Small intestine (tissue), 7 donors: ENCODE measurements at regions not wholly inside any gene's neighbourhood (a gene's known extent, or its start where the extent isn't known, plus 50 kb on each side); places are given as distances from the start of the nearest gene placed in this dataset.

Experiments used
- DNase-seq, 2 donors: peaks; one replicate each; pipeline versions ENCODE4 v3.0.0 to v3.0.0-alpha.2; 2013
- FAIRE-seq: peaks from 2 replicates; lab custom pipeline; 2012; peaks lifted over from hg19 to GRCh38; lab: Jason Lieb, UNC
- H3K27ac ChIP-seq, 3 donors: one replicate each; pipeline ENCODE4 v1.5.1; 2013; ENCODE audit warnings: low read length in 2 of 3, mild to moderate bottlenecking in 2 of 3, control low read depth in 1 of 3, inconsistent platforms in 1 of 3, low read depth in 1 of 3, moderate library complexity in 1 of 3
- H3K27me3 ChIP-seq, 3 donors: one replicate each; pipeline ENCODE4 v1.6.1; 2013; ENCODE audit warnings: low read length in 3 of 3, inconsistent platforms in 1 of 3; ENCODE audit not compliant: control insufficient read depth in 3 of 3, insufficient read depth in 3 of 3
- H3K36me3 ChIP-seq, 3 donors: one replicate each; pipeline ENCODE4 v1.6.1; 2013; ENCODE audit warnings: low read length in 3 of 3, inconsistent platforms in 1 of 3, low read depth in 1 of 3, mild to moderate bottlenecking in 1 of 3, moderate library complexity in 1 of 3; ENCODE audit not compliant: control insufficient read depth in 3 of 3, insufficient read depth in 2 of 3
- H3K4me1 ChIP-seq, 3 donors: one replicate each; pipeline ENCODE4 v1.6.1; 2013; ENCODE audit warnings: low read length in 2 of 3, inconsistent platforms in 1 of 3, low read depth in 1 of 3, mild to moderate bottlenecking in 1 of 3, moderate library complexity in 1 of 3; ENCODE audit not compliant: control insufficient read depth in 3 of 3, insufficient read depth in 2 of 3
- H3K4me3 ChIP-seq, 3 donors: one replicate each; pipeline ENCODE4 v1.5.1; 2013; ENCODE audit warnings: low read length in 3 of 3, control low read depth in 1 of 3, inconsistent platforms in 1 of 3, low read depth in 1 of 3, mild to moderate bottlenecking in 1 of 3, moderate library complexity in 1 of 3
- H3K9me3 ChIP-seq, 2 donors: one replicate each; pipeline ENCODE4 v1.6.1; 2013; ENCODE audit warnings: low read depth in 1 of 2, low read length in 1 of 2; ENCODE audit not compliant: control insufficient read depth in 2 of 2, insufficient read depth in 1 of 2
- WGBS, 3 donors: extraction: QIAGEN DNeasy Blood & Tissue Kit; methylation state at CpG; one replicate each; pipeline ENCODE4 v1.1.7; 2013; 5-methylcytosine and 5-hydroxymethylcytosine counted together
- donor health status: healthy with polysubstance abuse.
- donor health status: control.
- donor health status: control.
- donor health status: Bipolar disorder and iron deficiency.
- donor health status: healthy.

- DNase-seq (no peak), FAIRE-seq (no peak)
- H3K36me3 ChIP-seq = no peaks in the 10 kb centered on the region
- WGBS, 3 donors = 44 to 54% (median 46%) methylated on average over 1 of the region's 1 CpG
- H3K27ac ChIP-seq = no peak overlapping the region
- peaks cover 0 to 8% (median 0%) of the 10 kb centered on the region in 3 donors for H3K27me3 ChIP-seq
- H3K9me3 ChIP-seq = peaks cover 0 to 8% of the 10 kb centered on the region in 2 donors
- no peaks in the 10 kb centered on the region for H3K4me1 ChIP-seq
- H3K4me3 ChIP-seq = no peak overlapping the region
These were observed 258.3 kb downstream of the NFATC2 start for GRCh38 chr20:51284176-51284575.

GRCh38 chr20:51281521-51281920 lies 258.6 kb upstream of the KCNG1 start:
- Histone ChIP-seq H3K4me3 (no peak overlapping the region), H3K36me3 (no peaks in the 10 kb centered on the region), H3K27me3 (peaks cover 0 to 14% (median 12%) of the 10 kb centered on the region in 3 donors), H3K4me1 (no peaks in the 10 kb centered on the region), H3K27ac (no peak overlapping the region), H3K9me3 (peaks cover 0 to 8% of the 10 kb centered on the region in 2 donors)
- FAIRE-seq = no peak
- peak; percentile 17 to 51 for DNase-seq
- WGBS, 3 donors = 67 to 73% (median 69%) methylated on average over 5 of the region's 5 CpGs

- FAIRE-seq = no peak
- no peak for DNase-seq
- Histone ChIP-seq H3K4me3 (no peak overlapping the region), H3K27me3 (peaks cover 0 to 23% (median 17%) of the 10 kb centered on the region in 3 donors), H3K9me3 (peaks cover 0 to 8% of the 10 kb centered on the region in 2 donors), H3K36me3 (no peaks in the 10 kb centered on the region), H3K4me1 (no peaks in the 10 kb centered on the region), H3K27ac (no peak overlapping the region)
- 85 to 90% (median 85%) methylated on average over 6 of the region's 6 CpGs for WGBS, 3 donors
These were observed 257.1 kb upstream of the KCNG1 start for GRCh38 chr20:51280047-51280446.

GRCh38 chr20:51277961-51278360 lies 255.1 kb upstream of the KCNG1 start:
- WGBS, 3 donors = 82 to 87% (median 85%) methylated on average over 4 of the region's 4 CpGs
- FAIRE-seq (no peak), DNase-seq (no peak)
- Histone ChIP-seq H3K27ac (no peak overlapping the region), H3K4me1 (no peaks in the 10 kb centered on the region), H3K9me3 (peaks cover 0 to 6% of the 10 kb centered on the region in 2 donors), H3K4me3 (no peak overlapping the region), H3K36me3 (no peaks in the 10 kb centered on the region), H3K27me3 (peaks cover 0 to 34% (median 21%) of the 10 kb centered on the region in 3 donors)

- H3K4me3 ChIP-seq = no peak overlapping the region
- no peak for DNase-seq
- no peak overlapping the region for H3K27ac ChIP-seq
- H3K4me1 ChIP-seq = no peaks in the 10 kb centered on the region
- 28 to 56% (median 44%) methylated on average over 9 of the region's 9 CpGs for whole genome bisulfite sequencing, 3 donors
- no peak for FAIRE-seq
- H3K36me3 ChIP-seq = no peaks in the 10 kb centered on the region
- peaks cover 0 to 37% (median 21%) of the 10 kb centered on the region in 3 donors for H3K27me3 ChIP-seq
- H3K9me3 ChIP-seq = peaks cover 0 to 6% of the 10 kb centered on the region in 2 donors
These were observed 253.4 kb upstream of the KCNG1 start for GRCh38 chr20:51276296-51276695.

GRCh38 chr20:51275826-51276225 lies 252.9 kb upstream of the KCNG1 start:
- DNase-seq (no peak), FAIRE-seq (no peak)
- 37 to 55% (median 41%) methylated on average over 14 of the region's 14 CpGs for WGBS, 3 donors
- H3K9me3 ChIP-seq = peaks cover 0 to 6% of the 10 kb centered on the region in 2 donors
- no peak overlapping the region for H3K27ac ChIP-seq
- no peaks in the 10 kb centered on the region for H3K4me1 ChIP-seq
- H3K27me3 ChIP-seq = peaks cover 0 to 37% (median 21%) of the 10 kb centered on the region in 3 donors
- no peak overlapping the region for H3K4me3 ChIP-seq
- no peaks in the 10 kb centered on the region for H3K36me3 ChIP-seq

GRCh38 chr20:51275181-51275580 lies 252.3 kb upstream of the KCNG1 start:
- no peak for DNase-seq
- Histone ChIP-seq H3K4me1 (no peaks in the 10 kb centered on the region), H3K9me3 (peaks cover 0 to 10% of the 10 kb centered on the region in 2 donors), H3K36me3 (no peaks in the 10 kb centered on the region), H3K27ac (no peak overlapping the region), H3K4me3 (no peak overlapping the region), H3K27me3 (peaks cover 0 to 37% (median 21%) of the 10 kb centered on the region in 3 donors)
- WGBS, 3 donors = 48 to 65% (median 54%) methylated on average over 5 of the region's 5 CpGs
- FAIRE-seq = no peak

GRCh38 chr20:51272401-51272800 lies 249.5 kb upstream of the KCNG1 start:
- no peaks in the 10 kb centered on the region for H3K4me1 ChIP-seq
- 62 to 77% (median 75%) methylated on average over 5 of the region's 5 CpGs for WGBS, 3 donors
- no peak for FAIRE-seq

GRCh38 chr20:51271931-51272330 lies 249.0 kb upstream of the KCNG1 start:
- H3K27ac ChIP-seq = no peak overlapping the region
- peaks cover 0 to 12% of the 10 kb centered on the region in 2 donors for H3K9me3 ChIP-seq
- H3K27me3 ChIP-seq = peaks cover 4 to 33% (median 9%) of the 10 kb centered on the region in 3 donors
- no peaks in the 10 kb centered on the region for H3K4me1 ChIP-seq
- no peak for DNase-seq
- no peaks in the 10 kb centered on the region for H3K36me3 ChIP-seq
- WGBS, 3 donors = 71 to 79% (median 74%) methylated on average over 7 of the region's 7 CpGs
- no peak overlapping the region for H3K4me3 ChIP-seq
- FAIRE-seq = no peak

More at GRCh38 chr20:51272401-51272800, 249.5 kb upstream of the KCNG1 start:
- Histone ChIP-seq H3K36me3 (no peaks in the 10 kb centered on the region), H3K27ac (no peak overlapping the region), H3K9me3 (peaks cover 0 to 12% of the 10 kb centered on the region in 2 donors), H3K4me3 (no peak overlapping the region), H3K27me3 (peaks cover 4 to 33% (median 11%) of the 10 kb centered on the region in 3 donors)
- no peak for DNase-seq
